ENCODE measurements at regions not wholly inside any gene's neighbourhood (a gene's known extent, or its start where the extent isn't known, plus 50 kb on each side); places are given as distances from the start of the nearest gene placed in this dataset.
"Not testable (repeated sequence)": the region's sequence is repeated elsewhere in the genome, so short reads cannot be mapped to it uniquely, and the experiment has no call there.

DNA sequence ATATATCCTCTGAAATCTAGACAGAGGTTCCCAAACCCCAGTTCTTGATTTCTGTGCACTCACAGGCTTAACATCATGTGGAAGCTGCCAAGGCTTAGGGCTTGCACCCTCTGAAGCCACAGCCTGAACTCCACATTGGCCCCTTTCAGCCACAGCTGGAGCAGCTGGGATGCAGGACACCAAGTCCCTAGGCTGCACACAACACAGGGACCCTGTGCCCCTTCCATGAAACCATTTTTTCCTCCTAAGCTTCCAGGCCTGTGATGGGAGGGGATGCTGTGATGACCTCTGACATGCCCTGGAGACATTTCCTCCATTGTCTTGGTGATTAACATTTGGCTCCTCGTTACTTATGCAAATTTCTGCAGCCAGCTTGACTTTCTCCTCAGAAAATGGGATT lies 127.8 kb downstream of the SUCLA2 start:
- DNase-seq: not testable (repeated sequence)

DNA sequence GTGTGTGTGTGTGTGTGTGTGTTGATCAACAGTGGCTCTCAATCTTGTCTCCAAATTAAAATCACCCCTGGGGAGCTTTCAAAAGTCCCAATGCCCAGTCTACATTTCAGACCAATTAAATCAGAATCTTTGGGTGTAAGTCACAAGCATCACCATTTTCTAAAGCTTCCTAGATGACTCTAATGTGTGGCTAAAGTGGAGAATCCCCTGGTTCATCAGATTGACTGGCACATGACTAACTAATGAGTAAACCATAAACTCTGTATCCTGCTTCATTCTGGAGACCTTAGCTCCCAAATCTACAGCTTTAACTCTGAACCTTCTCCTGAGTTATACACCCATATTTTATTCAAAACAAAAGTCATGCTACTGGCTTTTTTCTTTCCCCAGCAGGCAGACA lies 131.3 kb downstream of the SUCLA2 start:
- Histone ChIP-seq H3K4me3 (replicated peaks in 1 of 3; ENCODE audit: low read depth in 2 of 3, low read length in 3 of 3) (no peak overlapping the region), H2AFZ (ENCODE audit: insufficient read depth, low read depth, low read length, poor library complexity, severe bottlenecking) (no peak overlapping the region), H4K20me1 (ENCODE audit: insufficient read depth, low read length) (no peaks in the 10 kb centered on the region), H3K9me3 (replicated peaks in 1 of 2; ENCODE audit: control insufficient read depth in 1 of 2, insufficient read depth in 1 of 2, low read length in 2 of 2) (peaks cover 14 to 19% of the 10 kb centered on the region in 2 donors), H3K79me2 (ENCODE audit: insufficient read depth, low read length) (no peaks in the 10 kb centered on the region), H3K27ac (ENCODE audit: low read depth in 1 of 2, low read length in 2 of 2) (no peak overlapping the region), H3K27me3 (ENCODE audit: control insufficient read depth in 2 of 2, insufficient read depth in 2 of 2, low read length in 2 of 2) (peaks cover 0 to 2% of the 10 kb centered on the region in 2 donors), H3K4me1 (ENCODE audit: control insufficient read depth in 1 of 2, insufficient read depth in 2 of 2, low read length in 2 of 2) (no peaks in the 10 kb centered on the region), H3K9ac (ENCODE audit: insufficient read depth, low read length, poor library complexity, severe bottlenecking) (no peak overlapping the region), H3K36me3 (replicated peaks in 1 of 2; ENCODE audit: control insufficient read depth in 1 of 2, insufficient read depth in 2 of 2, low read length in 2 of 2) (no peaks in the 10 kb centered on the region), H3K4me2 (replicated peaks; ENCODE audit: extremely low read depth, low read length, poor library complexity, severe bottlenecking) (no peak overlapping the region)
- intact Hi-C loops (cut with micrococcal nuclease): no loop called here
- TF ChIP-seq, protein P1, sequence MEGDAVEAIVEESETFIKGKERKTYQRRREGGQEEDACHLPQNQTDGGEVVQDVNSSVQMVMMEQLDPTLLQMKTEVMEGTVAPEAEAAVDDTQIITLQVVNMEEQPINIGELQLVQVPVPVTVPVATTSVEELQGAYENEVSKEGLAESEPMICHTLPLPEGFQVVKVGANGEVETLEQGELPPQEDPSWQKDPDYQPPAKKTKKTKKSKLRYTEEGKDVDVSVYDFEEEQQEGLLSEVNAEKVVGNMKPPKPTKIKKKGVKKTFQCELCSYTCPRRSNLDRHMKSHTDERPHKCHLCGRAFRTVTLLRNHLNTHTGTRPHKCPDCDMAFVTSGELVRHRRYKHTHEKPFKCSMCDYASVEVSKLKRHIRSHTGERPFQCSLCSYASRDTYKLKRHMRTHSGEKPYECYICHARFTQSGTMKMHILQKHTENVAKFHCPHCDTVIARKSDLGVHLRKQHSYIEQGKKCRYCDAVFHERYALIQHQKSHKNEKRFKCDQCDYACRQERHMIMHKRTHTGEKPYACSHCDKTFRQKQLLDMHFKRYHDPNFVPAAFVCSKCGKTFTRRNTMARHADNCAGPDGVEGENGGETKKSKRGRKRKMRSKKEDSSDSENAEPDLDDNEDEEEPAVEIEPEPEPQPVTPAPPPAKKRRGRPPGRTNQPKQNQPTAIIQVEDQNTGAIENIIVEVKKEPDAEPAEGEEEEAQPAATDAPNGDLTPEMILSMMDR (IDR thresholded peaks at IDR 0.05): no peak
- Mint-ChIP-seq H3K36me3 (peaks cover 0 to 5% of the 10 kb centered on the region in 2 donors), H3K4me3 (no peak overlapping the region), H3K27ac (no peak overlapping the region), H3K27me3 (ENCODE audit: low read depth in 3 of 3) (peaks cover 0 to 4% (median 3%) of the 10 kb centered on the region in 3 donors), H3K4me1 (peaks cover 5% of the 10 kb centered on the region), H3K9me3 (peaks cover 11 to 28% (median 22%) of the 10 kb centered on the region in 7 donors)
- no peak for DNase-seq

More for the DNA sequence above, 127.8 kb downstream of the SUCLA2 start:
- H4K20me1 ChIP-seq (ENCODE audit: insufficient read depth, low read length); H3K27me3 ChIP-seq (ENCODE audit: control insufficient read depth in 2 of 2, insufficient read depth in 2 of 2, low read length in 2 of 2); H3K4me3 Mint-ChIP-seq; H3K4me2 ChIP-seq (replicated peaks; ENCODE audit: extremely low read depth, low read length, poor library complexity, severe bottlenecking); H3K36me3 ChIP-seq (replicated peaks in 1 of 2; ENCODE audit: control insufficient read depth in 1 of 2, insufficient read depth in 2 of 2, low read length in 2 of 2); H3K27me3 Mint-ChIP-seq (ENCODE audit: low read depth in 3 of 3); H3K27ac ChIP-seq (ENCODE audit: low read depth in 1 of 2, low read length in 2 of 2); H3K36me3 Mint-ChIP-seq; H3K4me1 Mint-ChIP-seq; H2AFZ ChIP-seq (ENCODE audit: insufficient read depth, low read depth, low read length, poor library complexity, severe bottlenecking); intact Hi-C loops (cut with micrococcal nuclease); H3K9ac ChIP-seq (ENCODE audit: insufficient read depth, low read length, poor library complexity, severe bottlenecking); H3K4me3 ChIP-seq (replicated peaks in 1 of 3; ENCODE audit: low read depth in 2 of 3, low read length in 3 of 3); H3K79me2 ChIP-seq (ENCODE audit: insufficient read depth, low read length); H3K4me1 ChIP-seq (ENCODE audit: control insufficient read depth in 1 of 2, insufficient read depth in 2 of 2, low read length in 2 of 2); H3K27ac Mint-ChIP-seq: not testable (repeated sequence)
- peaks cover 16 to 40% (median 35%) of the 10 kb centered on the region in 7 donors for H3K9me3 Mint-ChIP-seq
- no CpG with 5 or more reads among the region's 1 CpG for WGBS (ENCODE audit: insufficient coverage)
- peaks cover 17 to 24% of the 10 kb centered on the region in 2 donors for H3K9me3 ChIP-seq (replicated peaks in 1 of 2; ENCODE audit: control insufficient read depth in 1 of 2, insufficient read depth in 1 of 2, low read length in 2 of 2)
